ENCODE measurements at regions not wholly inside any gene's neighbourhood (a gene's known extent, or its start where the extent isn't known, plus 50 kb on each side); places are given as distances from the start of the nearest gene placed in this dataset.

DNA sequence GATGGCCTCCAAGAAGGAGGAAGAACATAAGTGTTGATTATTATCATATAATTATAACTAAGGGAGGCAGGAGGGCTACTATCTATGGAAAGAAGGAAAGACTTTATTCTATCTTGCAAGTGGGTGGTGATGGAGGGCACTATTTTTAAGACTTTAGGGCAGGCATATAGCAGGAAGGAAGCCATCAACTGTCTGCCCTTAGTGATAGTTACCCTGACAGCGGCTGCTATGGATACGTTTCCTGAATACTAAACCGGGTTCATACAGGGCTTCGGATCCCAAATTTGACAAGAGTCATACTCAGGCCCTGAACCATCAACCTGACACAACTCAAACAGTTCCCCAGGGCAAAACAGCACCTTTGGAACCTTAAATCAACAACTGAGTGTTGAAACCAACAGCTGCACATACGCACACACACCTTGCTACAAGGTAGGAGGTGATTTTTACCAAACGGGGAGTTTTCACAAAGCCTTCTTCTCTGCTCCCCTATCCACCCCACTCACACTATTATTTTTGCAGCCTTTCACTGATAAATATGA lies 397.2 kb downstream of the OMA1 start:
- no peaks in the 10 kb centered on the region for H3K27me3 ChIP-seq (ENCODE audit: insufficient read depth, low read length)
- no peak overlapping the region for H3K4me3 ChIP-seq (ENCODE audit: low read depth, low read length)
- H2AFZ ChIP-seq (ENCODE audit: low read length, unreplicated experiment), result no peak overlapping the region
- H3K79me2 ChIP-seq (ENCODE audit: control insufficient read depth, insufficient read depth, low read length, unreplicated experiment), result no peaks in the 10 kb centered on the region
- no peak overlapping the region for H3K27ac ChIP-seq (ENCODE audit: low read depth, low read length)
- no peaks in the 10 kb centered on the region for H3K36me3 ChIP-seq (ENCODE audit: insufficient read depth, low read length)
- H3K4me1 ChIP-seq (ENCODE audit: control insufficient read depth, insufficient read depth, low read length, unreplicated experiment), result no peaks in the 10 kb centered on the region

- no peak overlapping the region for H2AFZ ChIP-seq (ENCODE audit: low read length, unreplicated experiment)
Observed at GRCh38 chr1:58144698-58145270, 401.7 kb downstream of the OMA1 start.

DNA sequence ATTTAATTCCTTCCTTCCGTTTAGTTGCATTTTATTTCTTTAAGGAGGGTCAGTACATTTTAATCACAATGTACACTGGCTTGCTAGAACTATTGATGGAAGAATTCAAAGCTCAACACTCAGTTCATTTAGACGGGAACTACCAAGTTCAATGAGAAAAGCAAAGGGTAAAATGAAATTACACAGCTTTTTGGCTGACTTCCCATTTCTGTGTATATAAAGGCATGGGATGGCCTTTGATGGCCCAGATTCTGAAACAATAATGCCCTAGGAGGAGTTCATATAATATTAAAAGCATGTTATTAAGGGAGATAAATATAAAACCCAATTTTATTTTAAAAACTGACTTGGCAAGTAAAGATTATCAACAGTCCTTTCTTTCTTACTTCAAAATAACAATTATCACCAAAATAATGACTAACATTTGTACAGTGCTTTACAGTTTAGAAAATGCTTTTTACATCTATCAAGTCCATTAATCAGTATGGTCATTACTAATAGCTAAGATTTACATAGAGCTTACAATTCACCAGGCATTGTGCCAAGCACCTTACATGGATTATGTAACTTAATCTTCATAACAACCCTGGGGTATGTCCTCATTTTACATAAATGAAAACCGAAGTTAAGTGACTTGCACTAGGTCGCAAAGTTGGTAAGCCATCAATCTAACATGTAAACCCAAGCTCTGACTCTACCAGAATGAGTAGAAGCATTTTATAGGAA lies 402.4 kb downstream of the OMA1 start:
- H3K4me3 ChIP-seq (ENCODE audit: low read depth, low read length), result no peak overlapping the region
- no peaks in the 10 kb centered on the region for H3K27me3 ChIP-seq (ENCODE audit: insufficient read depth, low read length)
- H2AFZ ChIP-seq (ENCODE audit: low read length, unreplicated experiment), result no peak overlapping the region
- H3K4me1 ChIP-seq (ENCODE audit: control insufficient read depth, insufficient read depth, low read length, unreplicated experiment), result no peaks in the 10 kb centered on the region
- H3K36me3 ChIP-seq (ENCODE audit: insufficient read depth, low read length), result no peaks in the 10 kb centered on the region
- H3K27ac ChIP-seq (ENCODE audit: low read depth, low read length), result no peak overlapping the region
- H3K79me2 ChIP-seq (ENCODE audit: control insufficient read depth, insufficient read depth, low read length, unreplicated experiment), result no peaks in the 10 kb centered on the region

More at GRCh38 chr1:58144698-58145270, 401.7 kb downstream of the OMA1 start:
- Histone ChIP-seq H3K4me1 (ENCODE audit: control insufficient read depth, insufficient read depth, low read length, unreplicated experiment) (no peaks in the 10 kb centered on the region), H3K27ac (ENCODE audit: low read depth, low read length) (no peak overlapping the region), H3K79me2 (ENCODE audit: control insufficient read depth, insufficient read depth, low read length, unreplicated experiment) (no peaks in the 10 kb centered on the region), H3K36me3 (ENCODE audit: insufficient read depth, low read length) (no peaks in the 10 kb centered on the region), H3K27me3 (ENCODE audit: insufficient read depth, low read length) (no peaks in the 10 kb centered on the region), H3K4me3 (ENCODE audit: low read depth, low read length) (no peak overlapping the region)

GRCh38 chr1:58136387-58136786 lies 410.1 kb downstream of the OMA1 start:
- H3K36me3 ChIP-seq (ENCODE audit: insufficient read depth, low read length), result no peaks in the 10 kb centered on the region
- H3K27me3 ChIP-seq (ENCODE audit: insufficient read depth, low read length), result no peaks in the 10 kb centered on the region
- H3K27ac ChIP-seq (ENCODE audit: low read depth, low read length), result no peak overlapping the region
- H3K4me1 ChIP-seq (ENCODE audit: control insufficient read depth, insufficient read depth, low read length, unreplicated experiment), result no peaks in the 10 kb centered on the region
- no peaks in the 10 kb centered on the region for H3K79me2 ChIP-seq (ENCODE audit: control insufficient read depth, insufficient read depth, low read length, unreplicated experiment)
- H2AFZ ChIP-seq (ENCODE audit: low read length, unreplicated experiment), result no peak overlapping the region
- no peak overlapping the region for H3K4me3 ChIP-seq (ENCODE audit: low read depth, low read length)

DNA sequence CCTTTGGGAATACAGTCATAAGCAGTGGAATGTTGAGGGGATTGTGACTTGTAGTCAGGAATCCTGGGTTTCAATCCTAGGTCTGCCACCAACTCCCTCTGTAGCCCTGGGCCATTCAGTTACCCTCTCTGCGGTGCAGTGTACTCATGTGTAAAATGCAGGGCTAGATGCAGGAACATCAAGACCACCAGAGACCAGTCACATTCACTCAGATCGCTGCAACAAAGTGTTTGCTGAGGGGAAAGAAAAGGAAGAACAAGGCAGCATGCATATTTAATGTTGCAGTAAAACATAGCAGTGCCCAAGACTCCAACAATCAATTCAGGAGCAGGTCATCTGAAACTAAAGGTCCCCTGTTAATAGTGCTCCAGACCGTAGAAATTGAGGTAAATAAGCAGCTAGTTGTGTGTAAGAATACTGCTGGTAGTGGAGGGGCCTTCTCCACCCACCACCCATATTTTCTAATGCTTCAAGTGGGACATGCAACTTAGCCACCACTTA lies 410.7 kb downstream of the OMA1 start:
- H3K4me3 ChIP-seq (ENCODE audit: low read depth, low read length), result no peak overlapping the region
- H3K79me2 ChIP-seq (ENCODE audit: control insufficient read depth, insufficient read depth, low read length, unreplicated experiment), result no peaks in the 10 kb centered on the region
- H3K36me3 ChIP-seq (ENCODE audit: insufficient read depth, low read length), result no peaks in the 10 kb centered on the region
- no peak overlapping the region for H3K27ac ChIP-seq (ENCODE audit: low read depth, low read length)
- no peak overlapping the region for H2AFZ ChIP-seq (ENCODE audit: low read length, unreplicated experiment)
- no peaks in the 10 kb centered on the region for H3K27me3 ChIP-seq (ENCODE audit: insufficient read depth, low read length)
- H3K4me1 ChIP-seq (ENCODE audit: control insufficient read depth, insufficient read depth, low read length, unreplicated experiment), result no peaks in the 10 kb centered on the region

- H3K27me3 ChIP-seq (ENCODE audit: insufficient read depth, low read length), result no peaks in the 10 kb centered on the region
- no peak overlapping the region for H3K27ac ChIP-seq (ENCODE audit: low read depth, low read length)
- no peaks in the 10 kb centered on the region for H3K4me1 ChIP-seq (ENCODE audit: control insufficient read depth, insufficient read depth, low read length, unreplicated experiment)
- H2AFZ ChIP-seq (ENCODE audit: low read length, unreplicated experiment), result no peak overlapping the region
- H3K79me2 ChIP-seq (ENCODE audit: control insufficient read depth, insufficient read depth, low read length, unreplicated experiment), result no peaks in the 10 kb centered on the region
- no peak overlapping the region for H3K4me3 ChIP-seq (ENCODE audit: low read depth, low read length)
- H3K36me3 ChIP-seq (ENCODE audit: insufficient read depth, low read length), result no peaks in the 10 kb centered on the region
Observed at GRCh38 chr1:58133562-58133961, 413.0 kb downstream of the OMA1 start.

DNA sequence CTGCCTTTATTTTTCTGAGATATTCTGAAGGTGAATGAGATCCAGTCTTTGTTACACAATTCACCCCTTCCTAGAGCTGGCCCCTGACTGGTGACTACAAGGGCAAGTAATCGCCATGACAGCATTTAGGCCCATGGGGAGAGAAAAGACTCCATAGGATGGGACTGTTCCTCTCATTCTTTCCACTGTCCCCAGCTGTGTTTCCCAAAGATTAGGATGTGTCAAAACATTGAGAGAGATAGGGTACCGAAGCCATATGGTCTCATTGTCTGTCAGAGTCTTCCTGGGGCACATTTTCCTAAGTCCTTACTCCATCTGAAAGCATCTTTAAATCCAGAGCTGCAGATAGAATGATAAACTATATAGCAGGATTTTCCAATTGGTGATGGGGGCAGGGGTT lies 423.5 kb downstream of the OMA1 start:
- H3K27me3 ChIP-seq (ENCODE audit: insufficient read depth, low read length), result no peaks in the 10 kb centered on the region
- H2AFZ ChIP-seq (ENCODE audit: low read length, unreplicated experiment), result no peak overlapping the region
- H3K4me1 ChIP-seq (ENCODE audit: control insufficient read depth, insufficient read depth, low read length, unreplicated experiment), result no peaks in the 10 kb centered on the region
- H3K4me3 ChIP-seq (ENCODE audit: low read depth, low read length), result no peak overlapping the region
- H3K27ac ChIP-seq (ENCODE audit: low read depth, low read length), result no peak overlapping the region
- no peaks in the 10 kb centered on the region for H3K36me3 ChIP-seq (ENCODE audit: insufficient read depth, low read length)
- no peaks in the 10 kb centered on the region for H3K79me2 ChIP-seq (ENCODE audit: control insufficient read depth, insufficient read depth, low read length, unreplicated experiment)

DNA sequence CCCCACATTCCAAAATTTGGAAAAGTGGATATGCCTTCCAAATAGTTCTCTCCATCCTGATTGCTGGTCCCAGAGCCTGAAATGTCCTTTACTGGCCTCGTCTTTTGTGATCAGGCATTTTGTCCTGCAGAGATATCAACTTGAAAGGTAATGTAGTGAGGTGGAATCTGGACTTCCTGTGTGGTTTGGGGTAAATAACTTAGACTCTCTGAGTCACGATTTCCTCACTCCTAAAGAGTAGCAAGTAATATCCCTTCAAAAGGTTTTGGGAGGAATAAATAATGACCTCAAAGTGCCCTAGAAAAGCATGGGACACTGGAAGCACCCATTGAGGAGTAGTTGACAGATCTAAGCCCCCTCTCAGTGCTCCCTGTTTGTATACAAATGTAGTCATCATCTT lies 426.6 kb downstream of the OMA1 start:
- H2AFZ ChIP-seq (ENCODE audit: low read length, unreplicated experiment), result no peak overlapping the region
- H3K27me3 ChIP-seq (ENCODE audit: insufficient read depth, low read length), result no peaks in the 10 kb centered on the region
- H3K4me3 ChIP-seq (ENCODE audit: low read depth, low read length), result no peak overlapping the region
- H3K4me1 ChIP-seq (ENCODE audit: control insufficient read depth, insufficient read depth, low read length, unreplicated experiment), result no peaks in the 10 kb centered on the region
- H3K79me2 ChIP-seq (ENCODE audit: control insufficient read depth, insufficient read depth, low read length, unreplicated experiment), result no peaks in the 10 kb centered on the region
- no peak overlapping the region for H3K27ac ChIP-seq (ENCODE audit: low read depth, low read length)
- H3K36me3 ChIP-seq (ENCODE audit: insufficient read depth, low read length), result no peaks in the 10 kb centered on the region

GRCh38 chr1:58116284-58116683 lies 430.2 kb downstream of the OMA1 start:
- H3K79me2 ChIP-seq (ENCODE audit: control insufficient read depth, insufficient read depth, low read length, unreplicated experiment), result no peaks in the 10 kb centered on the region

GRCh38 chr1:58109646-58110200 lies 436.8 kb downstream of the OMA1 start:
- Histone ChIP-seq H2AFZ (ENCODE audit: low read length, unreplicated experiment) (no peak overlapping the region), H3K27me3 (ENCODE audit: insufficient read depth, low read length) (no peaks in the 10 kb centered on the region), H3K36me3 (ENCODE audit: insufficient read depth, low read length) (no peaks in the 10 kb centered on the region), H3K79me2 (ENCODE audit: control insufficient read depth, insufficient read depth, low read length, unreplicated experiment) (no peaks in the 10 kb centered on the region), H3K27ac (ENCODE audit: low read depth, low read length) (no peak overlapping the region), H3K4me3 (ENCODE audit: low read depth, low read length) (no peak overlapping the region), H3K4me1 (ENCODE audit: control insufficient read depth, insufficient read depth, low read length, unreplicated experiment) (no peaks in the 10 kb centered on the region)

More at GRCh38 chr1:58116284-58116683, 430.2 kb downstream of the OMA1 start:
- H3K36me3 ChIP-seq (ENCODE audit: insufficient read depth, low read length), result no peaks in the 10 kb centered on the region
- H3K27me3 ChIP-seq (ENCODE audit: insufficient read depth, low read length), result no peaks in the 10 kb centered on the region
- H3K4me1 ChIP-seq (ENCODE audit: control insufficient read depth, insufficient read depth, low read length, unreplicated experiment), result no peaks in the 10 kb centered on the region
- H3K27ac ChIP-seq (ENCODE audit: low read depth, low read length), result no peak overlapping the region
- no peak overlapping the region for H2AFZ ChIP-seq (ENCODE audit: low read length, unreplicated experiment)
- no peak overlapping the region for H3K4me3 ChIP-seq (ENCODE audit: low read depth, low read length)

Measured in ACC112 (cell line).